ENCODE measurements at regions not wholly inside any gene's neighbourhood (a gene's known extent, or its start where the extent isn't known, plus 50 kb on each side); places are given as distances from the start of the nearest gene placed in this dataset.

DNA sequence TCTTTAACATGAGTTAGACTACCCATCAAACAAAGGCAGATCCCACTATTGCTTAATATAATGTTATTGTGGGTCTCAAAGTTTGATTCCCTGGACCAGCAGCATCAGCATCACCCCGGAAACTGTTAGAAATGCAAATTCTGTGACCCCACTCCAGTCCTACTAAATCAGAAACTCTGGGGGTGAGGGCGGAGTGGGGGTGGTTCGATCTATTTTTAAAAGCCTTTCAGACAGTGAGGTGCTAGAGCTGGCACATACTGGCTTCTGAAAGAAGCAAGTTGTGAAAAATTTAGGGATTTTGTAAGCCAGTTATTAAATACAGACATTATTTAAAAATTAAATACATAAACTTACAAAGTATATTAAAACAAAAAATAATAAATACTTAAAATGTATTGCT lies 513.2 kb downstream of the NFIB start:
- TF ChIP-seq, protein P1, sequence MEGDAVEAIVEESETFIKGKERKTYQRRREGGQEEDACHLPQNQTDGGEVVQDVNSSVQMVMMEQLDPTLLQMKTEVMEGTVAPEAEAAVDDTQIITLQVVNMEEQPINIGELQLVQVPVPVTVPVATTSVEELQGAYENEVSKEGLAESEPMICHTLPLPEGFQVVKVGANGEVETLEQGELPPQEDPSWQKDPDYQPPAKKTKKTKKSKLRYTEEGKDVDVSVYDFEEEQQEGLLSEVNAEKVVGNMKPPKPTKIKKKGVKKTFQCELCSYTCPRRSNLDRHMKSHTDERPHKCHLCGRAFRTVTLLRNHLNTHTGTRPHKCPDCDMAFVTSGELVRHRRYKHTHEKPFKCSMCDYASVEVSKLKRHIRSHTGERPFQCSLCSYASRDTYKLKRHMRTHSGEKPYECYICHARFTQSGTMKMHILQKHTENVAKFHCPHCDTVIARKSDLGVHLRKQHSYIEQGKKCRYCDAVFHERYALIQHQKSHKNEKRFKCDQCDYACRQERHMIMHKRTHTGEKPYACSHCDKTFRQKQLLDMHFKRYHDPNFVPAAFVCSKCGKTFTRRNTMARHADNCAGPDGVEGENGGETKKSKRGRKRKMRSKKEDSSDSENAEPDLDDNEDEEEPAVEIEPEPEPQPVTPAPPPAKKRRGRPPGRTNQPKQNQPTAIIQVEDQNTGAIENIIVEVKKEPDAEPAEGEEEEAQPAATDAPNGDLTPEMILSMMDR (IDR thresholded peaks at IDR 0.05) = no peak
- no peak for TF ChIP-seq EZH2 (IDR thresholded peaks at IDR 0.05)
- no peak for TF ChIP-seq EZH2phosphoT487 (IDR thresholded peaks at IDR 0.05)
